H54 (cell line): ENCODE measurements at regions not wholly inside any gene's neighbourhood (a gene's known extent, or its start where the extent isn't known, plus 50 kb on each side); places are given as distances from the start of the nearest gene placed in this dataset.
"Not testable (repeated sequence)": the region's sequence is repeated elsewhere in the genome, so short reads cannot be mapped to it uniquely, and the experiment has no call there.

Experiments
- DNase-seq: peaks from one replicate; pipeline ENCODE4 v3.0.0; 2011; ENCODE audit warnings: low spot score, mixed read lengths; ENCODE audit not compliant: insufficient read length
- FAIRE-seq: peaks from 3 replicates; lab custom pipeline; 2011; peaks lifted over from hg19 to GRCh38; lab: Jason Lieb, UNC
- POLR2A ChIP-seq: IDR thresholded peaks from 2 replicates; pipeline ENCODE4 v1.6.1; 2011; ENCODE audit warnings: low read depth, mild to moderate bottlenecking, low read length

DNA sequence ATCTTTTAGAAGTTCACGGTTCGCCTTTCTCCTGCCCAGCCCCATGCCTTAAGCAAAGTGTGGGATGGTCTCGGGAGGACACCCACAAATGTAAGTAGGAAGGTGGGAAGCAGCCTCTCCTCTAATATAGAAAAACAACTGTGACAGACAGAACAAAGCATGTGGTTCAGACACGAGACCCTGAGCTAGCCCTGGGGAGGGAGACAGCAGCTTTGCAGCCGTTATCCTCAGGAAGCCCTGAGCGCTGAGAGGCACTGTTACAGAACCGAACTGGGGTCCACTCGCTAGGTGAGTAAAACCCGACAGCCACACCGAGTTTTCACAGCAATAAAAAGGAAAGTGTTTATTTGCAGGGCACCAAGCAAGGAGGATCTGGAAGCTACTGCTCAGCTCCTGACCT is 210.6 kb downstream of the UQCRFS1 start:
- FAIRE-seq: no peak
- TF ChIP-seq POLR2A: no peak
- DNase-seq: no peak

- no peak for TF ChIP-seq POLR2A
- DNase-seq: no peak
- FAIRE-seq: no peak
These were observed 211.2 kb downstream of the UQCRFS1 start for GRCh38 chr19:29001597-29002245.

- TF ChIP-seq POLR2A: no peak
- FAIRE-seq (no peak), DNase-seq (no peak)
These were observed 211.8 kb downstream of the UQCRFS1 start for GRCh38 chr19:29001141-29001581.

DNA sequence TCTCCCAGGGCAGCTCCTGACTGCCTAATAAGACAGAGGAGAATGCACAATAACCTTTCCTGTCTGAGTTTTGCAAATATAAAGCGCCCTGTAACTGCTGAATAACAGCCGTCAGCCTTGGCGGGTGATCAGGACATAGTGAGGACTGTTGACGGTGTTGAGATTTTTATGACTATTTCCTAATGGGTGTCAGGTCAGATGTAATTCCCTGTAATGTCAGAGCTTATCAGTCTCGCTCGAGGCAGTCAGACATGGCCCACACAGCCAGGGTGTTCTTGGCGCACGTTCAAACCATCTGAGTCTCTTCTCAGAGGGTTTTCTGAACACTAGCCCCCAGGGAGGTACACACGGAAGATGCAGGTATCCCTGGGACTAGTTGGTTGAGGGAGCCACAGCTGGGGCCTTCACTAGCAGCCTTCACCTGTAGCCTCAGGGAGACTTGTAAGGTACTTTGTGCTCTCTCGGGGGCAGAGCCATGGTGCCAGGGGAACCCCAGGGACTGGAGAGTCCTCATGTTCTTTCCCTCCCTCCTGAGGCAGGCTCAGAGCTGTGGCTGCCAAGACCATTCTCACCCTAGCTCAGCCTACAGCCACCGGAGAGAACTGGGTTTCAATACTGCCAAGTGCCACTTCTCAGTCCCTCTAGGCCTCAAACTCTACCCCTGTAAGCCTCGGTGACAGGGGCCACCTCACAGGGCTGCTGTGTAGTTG is 213.1 kb downstream of the UQCRFS1 start:
- no peak for DNase-seq
- TF ChIP-seq POLR2A: no peak
- FAIRE-seq: no peak

DNA sequence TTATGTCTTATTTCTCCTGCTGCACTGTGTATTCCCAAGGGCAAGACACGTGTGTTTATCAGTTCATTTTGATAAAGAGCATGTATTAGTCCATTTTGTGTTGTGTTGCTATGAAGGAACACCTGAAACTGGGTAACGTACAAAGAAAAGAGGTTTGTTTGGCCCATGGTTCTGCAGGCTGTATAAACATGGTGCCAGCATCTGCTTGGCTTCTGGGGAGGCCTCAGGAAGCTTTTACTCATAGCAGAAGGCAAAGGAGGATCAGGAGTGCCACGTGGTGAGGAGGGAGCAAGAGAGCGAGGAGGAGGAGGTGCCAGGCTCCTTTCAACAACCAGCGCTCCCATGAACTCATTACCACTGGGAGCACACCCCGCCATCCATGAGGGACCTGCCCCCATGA is 214.0 kb downstream of the UQCRFS1 start:
- DNase-seq: no peak
- no peak for FAIRE-seq
- no peak for TF ChIP-seq POLR2A

DNA sequence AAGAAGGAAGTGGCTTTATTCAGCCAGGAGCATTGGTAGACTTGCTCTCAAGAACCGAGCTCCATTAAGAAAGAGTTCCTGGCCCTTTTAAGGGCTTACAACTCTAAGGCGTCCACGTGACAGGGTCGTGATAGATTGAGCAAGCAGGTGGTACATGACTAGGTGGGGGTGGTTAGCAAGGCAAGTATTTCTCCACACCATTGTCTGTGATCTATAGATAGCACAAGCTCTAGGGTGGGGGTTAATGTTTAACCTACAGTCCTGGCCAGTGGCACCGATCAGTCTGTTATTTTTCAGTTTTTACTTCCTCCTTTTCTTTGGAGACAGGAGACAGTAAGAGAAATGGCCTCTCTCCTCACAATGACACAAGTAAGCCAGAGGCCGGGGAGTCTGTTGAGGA is 215.1 kb downstream of the UQCRFS1 start:
- not testable (repeated sequence) for DNase-seq, FAIRE-seq

DNA sequence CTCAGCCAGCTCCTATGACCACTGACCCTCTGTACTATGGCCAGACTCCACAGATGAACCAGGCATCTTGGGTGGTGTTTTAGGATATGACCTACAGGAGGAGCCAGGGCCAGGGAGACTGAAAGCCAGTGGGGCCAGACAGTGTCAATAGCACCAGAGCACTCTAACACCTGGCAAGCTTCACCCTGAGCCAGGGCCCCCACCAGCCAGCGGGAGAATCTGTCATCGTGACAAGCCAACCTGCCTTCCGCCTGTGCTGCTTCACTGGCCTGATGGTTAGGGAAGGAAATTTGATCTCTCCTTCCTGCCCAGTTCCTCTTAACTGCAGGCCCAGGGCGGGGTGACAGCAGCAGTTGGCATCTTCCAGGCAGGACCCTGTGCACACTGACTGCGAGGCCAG is 222.4 kb downstream of the UQCRFS1 start:
- FAIRE-seq (no peak), DNase-seq (no peak)
- no peak for TF ChIP-seq POLR2A

- TF ChIP-seq POLR2A: no peak
- DNase-seq: no peak
- no peak for FAIRE-seq
These were observed 223.2 kb downstream of the UQCRFS1 start for GRCh38 chr19:28989739-28990138.

DNA sequence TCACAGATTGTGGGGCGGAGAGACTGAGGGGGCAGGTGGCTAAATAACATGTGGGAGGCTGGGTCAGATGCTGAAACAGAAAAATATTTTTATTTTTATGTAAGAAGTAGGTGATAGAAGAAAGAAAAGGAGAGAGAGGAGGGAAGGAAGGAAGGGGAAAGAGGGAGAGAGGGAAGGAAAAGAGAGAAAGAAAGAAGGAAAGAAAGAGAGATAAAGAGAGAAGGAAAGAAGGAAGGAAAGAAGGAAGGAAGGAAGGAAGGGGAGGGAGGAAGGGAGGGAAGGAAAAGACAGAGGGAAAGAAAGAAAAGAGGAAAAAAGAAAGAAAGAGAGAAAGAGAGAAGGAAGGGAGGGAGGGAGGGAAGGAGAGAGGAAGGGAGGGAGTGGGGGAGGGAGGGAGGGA is 224.9 kb downstream of the UQCRFS1 start:
- FAIRE-seq (no peak), DNase-seq (no peak)
- TF ChIP-seq POLR2A: no peak

- no peak for TF ChIP-seq POLR2A
- DNase-seq (no peak), FAIRE-seq (no peak)
These were observed 225.8 kb downstream of the UQCRFS1 start for GRCh38 chr19:28987177-28987576.

- no peak for TF ChIP-seq POLR2A
- DNase-seq (no peak), FAIRE-seq (no peak)
These were observed 227.8 kb downstream of the UQCRFS1 start for GRCh38 chr19:28985201-28985600.

DNA sequence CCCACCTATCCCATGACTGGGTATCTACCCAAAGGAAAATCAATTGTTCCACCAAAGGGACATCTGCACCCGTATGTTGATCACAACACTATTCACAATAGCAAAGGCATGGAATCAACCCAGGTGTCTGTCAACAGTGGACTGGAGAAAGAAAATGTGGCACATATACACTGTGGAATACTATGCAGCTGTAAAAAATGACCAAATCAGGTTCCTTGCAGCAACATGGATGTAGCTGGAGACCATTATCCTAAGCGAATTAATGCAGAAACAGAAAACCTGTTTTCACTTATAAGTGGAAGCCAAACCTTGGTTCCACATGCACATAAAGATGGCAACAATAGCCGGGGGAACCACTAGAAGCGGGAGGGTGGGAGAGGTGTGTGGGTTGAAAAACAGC is 228.6 kb downstream of the UQCRFS1 start:
- no peak for TF ChIP-seq POLR2A
- no peak for DNase-seq
- no peak for FAIRE-seq

DNA sequence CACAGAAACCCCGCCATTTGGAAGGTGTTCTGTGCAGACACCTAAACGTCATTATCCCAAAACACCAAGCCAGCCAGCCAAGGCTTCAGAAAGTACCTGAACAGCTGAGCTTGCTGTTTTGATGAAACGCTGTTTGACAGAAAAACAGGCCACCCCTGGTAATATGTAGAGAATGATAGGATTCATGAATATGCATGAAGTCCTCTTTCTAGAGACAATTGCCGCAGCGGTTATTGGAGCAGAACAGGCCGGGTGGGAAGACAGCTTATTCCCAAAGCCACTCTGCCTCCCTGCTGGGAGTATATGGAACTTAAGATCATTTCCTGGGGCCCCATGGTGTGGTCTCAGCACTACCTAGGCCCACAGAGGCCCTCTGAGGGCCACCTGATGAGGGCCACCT is 229.5 kb downstream of the UQCRFS1 start:
- DNase-seq (no peak), FAIRE-seq (no peak)
- no peak for TF ChIP-seq POLR2A

GRCh38 chr19:28981994-28982393 is 231.0 kb downstream of the UQCRFS1 start:
- DNase-seq: no peak
- TF ChIP-seq POLR2A: no peak
- FAIRE-seq: no peak

DNA sequence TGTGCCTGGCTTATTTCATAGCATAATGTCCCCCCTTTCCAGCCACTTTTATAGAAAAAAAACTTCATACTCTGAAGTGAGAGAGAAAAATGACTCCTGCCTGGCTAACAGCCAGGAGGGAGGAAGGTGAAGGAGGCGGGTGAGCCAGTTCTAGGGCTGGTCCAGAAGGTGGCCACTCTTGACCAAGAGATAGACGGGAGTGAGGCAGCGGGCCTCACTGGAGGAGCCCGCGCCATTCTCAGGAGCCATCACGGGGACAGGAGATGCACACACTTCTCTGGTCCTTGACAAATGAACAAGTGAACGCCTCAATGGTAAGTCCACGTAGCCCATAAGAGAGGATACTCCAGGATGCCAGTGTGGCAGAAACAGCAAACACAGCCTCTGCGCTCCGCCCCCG is 231.4 kb downstream of the UQCRFS1 start:
- FAIRE-seq (no peak), DNase-seq (no peak)
- TF ChIP-seq POLR2A: no peak
